Peyer's patch (tissue), 4 donors: ENCODE measurements at regions not wholly inside any gene's neighbourhood (a gene's known extent, or its start where the extent isn't known, plus 50 kb on each side); places are given as distances from the start of the nearest gene placed in this dataset.

Source experiments
- DNase-seq, 3 donors: peaks; one replicate each; pipeline ENCODE4 v3.0.0-alpha.2; 2017 to 2019
- H3K27ac ChIP-seq, 4 donors: fragments of 200-600 bp; sonication (generic); one replicate each; pipeline ENCODE4 v1.5.1; 2016 to 2019
- H3K27me3 ChIP-seq, 2 donors: fragments of 200-600 bp; sonication (generic); one replicate each; pipeline ENCODE4 v1.5.1; 2019
- H3K36me3 ChIP-seq, 3 donors: fragments of 200-600 bp; sonication (generic); one replicate each; pipeline ENCODE4 v1.5.1; 2016 to 2019
- H3K4me1 ChIP-seq, 4 donors: fragments of 200-600 bp; sonication (generic); one replicate each; pipeline ENCODE4 v1.5.1; 2016 to 2019
- H3K4me3 ChIP-seq, 4 donors: fragments of 200-600 bp; sonication (generic); 1 replicate in 3 of 4; 2 replicates in 1 of 4; pipeline ENCODE4 v1.5.1; 2016 to 2019; ENCODE audit warnings: mild to moderate bottlenecking in 1 of 4
- H3K9me3 ChIP-seq, 4 donors: fragments of 200-600 bp; sonication (generic); one replicate each; pipeline ENCODE4 v1.5.1; 2016 to 2019; ENCODE audit warnings: mild to moderate bottlenecking in 1 of 4
- POLR2A ChIP-seq, 2 donors: fragments of 450-650 bp; IDR thresholded peaks; one replicate each; pipeline ENCODE4 v1.5.1; 2017; ENCODE audit warnings: antibody characterized with exemption in 2 of 2, mild to moderate bottlenecking in 2 of 2, moderate library complexity in 2 of 2
- TF ChIP-seq, protein P1 (sequence below), 6 experiments: fragments of 450-650 bp in 4 of 6; fragments of 200-600 bp in 2 of 6; sonication (generic) in 1 of 6; IDR thresholded peaks; one replicate each; pipeline ENCODE4 v1.5.1; 2017 to 2019; ENCODE audit warnings: antibody characterized with exemption in 6 of 6, mild to moderate bottlenecking in 3 of 6, moderate library complexity in 1 of 6

DNA sequence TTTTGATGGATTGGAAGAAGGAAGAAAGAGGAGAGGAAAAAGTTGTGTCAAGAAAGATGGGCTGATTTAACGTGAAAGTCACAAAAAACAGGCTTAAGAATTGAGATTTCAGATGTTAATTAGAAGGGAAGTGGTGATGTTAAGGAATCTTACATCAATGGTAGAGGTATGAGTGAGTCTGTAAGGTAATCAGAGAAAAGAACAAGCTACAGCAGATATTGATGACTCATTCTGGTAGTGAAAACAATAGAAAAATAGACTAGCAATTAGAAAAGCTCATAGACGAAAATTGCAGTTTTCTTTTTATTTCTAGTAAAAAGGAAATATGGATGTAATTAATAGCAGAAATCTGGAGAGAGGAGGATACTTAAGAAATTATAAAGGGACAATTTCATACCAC, 559.6 kb downstream of the MCTP2 start:
- TF ChIP-seq, protein P1, sequence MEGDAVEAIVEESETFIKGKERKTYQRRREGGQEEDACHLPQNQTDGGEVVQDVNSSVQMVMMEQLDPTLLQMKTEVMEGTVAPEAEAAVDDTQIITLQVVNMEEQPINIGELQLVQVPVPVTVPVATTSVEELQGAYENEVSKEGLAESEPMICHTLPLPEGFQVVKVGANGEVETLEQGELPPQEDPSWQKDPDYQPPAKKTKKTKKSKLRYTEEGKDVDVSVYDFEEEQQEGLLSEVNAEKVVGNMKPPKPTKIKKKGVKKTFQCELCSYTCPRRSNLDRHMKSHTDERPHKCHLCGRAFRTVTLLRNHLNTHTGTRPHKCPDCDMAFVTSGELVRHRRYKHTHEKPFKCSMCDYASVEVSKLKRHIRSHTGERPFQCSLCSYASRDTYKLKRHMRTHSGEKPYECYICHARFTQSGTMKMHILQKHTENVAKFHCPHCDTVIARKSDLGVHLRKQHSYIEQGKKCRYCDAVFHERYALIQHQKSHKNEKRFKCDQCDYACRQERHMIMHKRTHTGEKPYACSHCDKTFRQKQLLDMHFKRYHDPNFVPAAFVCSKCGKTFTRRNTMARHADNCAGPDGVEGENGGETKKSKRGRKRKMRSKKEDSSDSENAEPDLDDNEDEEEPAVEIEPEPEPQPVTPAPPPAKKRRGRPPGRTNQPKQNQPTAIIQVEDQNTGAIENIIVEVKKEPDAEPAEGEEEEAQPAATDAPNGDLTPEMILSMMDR (IDR thresholded peaks at IDR 0.05), result no peak
- TF ChIP-seq POLR2A (IDR thresholded peaks at IDR 0.05), result no peak
- no peaks in the 10 kb centered on the region for H3K9me3 ChIP-seq
- no peaks in the 10 kb centered on the region for H3K36me3 ChIP-seq
- no peaks in the 10 kb centered on the region for H3K4me1 ChIP-seq
- no peaks in the 10 kb centered on the region for H3K27me3 ChIP-seq
- no peak overlapping the region for H3K4me3 ChIP-seq
- no peak overlapping the region for H3K27ac ChIP-seq
- DNase-seq, result no peak

DNA sequence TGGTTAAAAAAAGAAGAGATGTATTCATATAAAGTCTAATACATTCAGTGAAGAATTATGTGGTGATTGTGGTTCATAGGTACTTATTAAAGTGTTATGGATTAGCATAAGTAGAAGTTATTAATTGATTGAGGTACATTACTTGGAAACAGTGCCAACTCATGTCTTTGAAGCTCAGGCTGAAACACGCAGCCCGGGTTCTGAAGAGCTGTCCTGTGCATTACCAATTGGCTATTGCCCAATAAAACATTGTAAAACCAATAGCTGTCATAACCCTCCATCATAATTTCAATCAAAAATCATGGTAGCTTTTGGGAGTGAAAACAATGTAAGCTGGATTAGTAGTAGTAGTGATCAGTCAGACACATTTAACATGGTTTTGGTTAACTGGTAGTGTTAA, 560.1 kb downstream of the MCTP2 start:
- no peak for DNase-seq
- Histone ChIP-seq H3K9me3 (no peaks in the 10 kb centered on the region), H3K36me3 (no peaks in the 10 kb centered on the region), H3K27me3 (no peaks in the 10 kb centered on the region), H3K4me3 (no peak overlapping the region), H3K4me1 (no peaks in the 10 kb centered on the region), H3K27ac (no peak overlapping the region)
- TF ChIP-seq, protein P1 (IDR thresholded peaks at IDR 0.05), result no peak
- no peak for TF ChIP-seq POLR2A (IDR thresholded peaks at IDR 0.05)

DNA sequence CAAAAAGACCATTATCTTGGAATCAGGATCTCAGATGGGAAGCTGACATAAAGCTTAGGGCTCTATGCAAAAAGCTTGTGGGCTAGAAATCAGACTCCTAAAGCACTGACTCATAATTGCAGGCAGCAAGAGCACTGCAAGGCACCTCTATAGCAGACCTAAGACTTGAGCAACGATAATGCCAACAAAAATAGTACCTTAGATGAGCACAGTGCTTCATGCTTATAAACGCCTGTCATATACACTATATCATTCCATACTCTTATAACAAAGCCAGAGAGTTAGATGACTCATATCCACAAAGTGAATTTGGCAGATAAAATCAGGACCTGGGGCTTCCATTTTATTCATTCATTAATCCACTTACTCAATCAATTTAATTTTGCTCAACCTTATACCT, 560.8 kb downstream of the MCTP2 start:
- Histone ChIP-seq H3K27ac (no peak overlapping the region), H3K36me3 (no peaks in the 10 kb centered on the region), H3K9me3 (no peaks in the 10 kb centered on the region), H3K4me1 (no peaks in the 10 kb centered on the region), H3K27me3 (no peaks in the 10 kb centered on the region), H3K4me3 (no peak overlapping the region)
- no peak for TF ChIP-seq POLR2A (IDR thresholded peaks at IDR 0.05)
- TF ChIP-seq, protein P1 (IDR thresholded peaks at IDR 0.05), result no peak
- DNase-seq, result no peak

DNA sequence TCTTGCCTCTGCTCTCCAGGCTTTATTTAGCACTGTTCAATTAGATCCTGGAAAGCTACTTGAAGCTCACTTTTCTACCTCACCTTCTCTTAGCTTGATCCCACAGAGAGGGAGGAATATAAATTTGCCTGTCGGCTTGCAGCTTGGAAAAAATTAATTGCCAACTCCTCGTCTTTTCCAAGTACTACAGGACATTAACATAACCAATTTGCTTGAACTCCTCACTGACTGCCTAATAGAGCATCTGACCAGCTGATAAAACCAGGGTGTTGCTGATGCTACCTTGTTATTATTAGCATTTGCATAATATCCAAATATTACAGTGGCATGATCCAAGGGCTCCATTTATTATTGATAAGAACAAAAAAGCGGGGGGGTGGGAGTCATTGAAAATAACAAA, 561.8 kb downstream of the MCTP2 start:
- Histone ChIP-seq H3K36me3 (no peaks in the 10 kb centered on the region), H3K4me3 (no peak overlapping the region), H3K9me3 (no peaks in the 10 kb centered on the region), H3K27me3 (no peaks in the 10 kb centered on the region), H3K27ac (no peak overlapping the region), H3K4me1 (no peaks in the 10 kb centered on the region)
- no peak for DNase-seq
- TF ChIP-seq, protein P1 (IDR thresholded peaks at IDR 0.05), result no peak
- no peak for TF ChIP-seq POLR2A (IDR thresholded peaks at IDR 0.05)

DNA sequence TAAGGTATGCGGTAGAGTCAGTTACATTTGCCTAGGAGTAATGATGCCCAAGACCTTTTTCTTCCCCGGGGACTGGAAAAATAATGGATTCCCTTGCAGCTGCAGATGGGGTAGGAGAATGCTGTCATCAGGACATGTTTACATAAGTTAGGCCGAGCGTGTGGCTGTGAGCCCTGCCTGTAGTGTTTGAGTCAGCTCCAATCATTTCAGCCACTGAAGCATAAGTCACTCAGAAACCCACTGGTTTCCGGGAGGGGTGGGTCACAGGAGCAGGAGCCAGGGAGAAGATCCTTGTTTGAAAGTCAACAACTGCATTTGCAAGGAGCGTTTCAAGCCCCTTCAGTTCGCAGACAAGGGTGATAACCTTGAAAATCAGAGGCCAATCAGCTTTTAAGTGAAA, 562.3 kb downstream of the MCTP2 start:
- Histone ChIP-seq H3K4me1 (no peaks in the 10 kb centered on the region), H3K27me3 (no peaks in the 10 kb centered on the region), H3K36me3 (no peaks in the 10 kb centered on the region), H3K9me3 (no peaks in the 10 kb centered on the region), H3K4me3 (no peak overlapping the region), H3K27ac (no peak overlapping the region)
- no peak for TF ChIP-seq POLR2A (IDR thresholded peaks at IDR 0.05)
- TF ChIP-seq, protein P1 (IDR thresholded peaks at IDR 0.05), result no peak
- no peak for DNase-seq

DNA sequence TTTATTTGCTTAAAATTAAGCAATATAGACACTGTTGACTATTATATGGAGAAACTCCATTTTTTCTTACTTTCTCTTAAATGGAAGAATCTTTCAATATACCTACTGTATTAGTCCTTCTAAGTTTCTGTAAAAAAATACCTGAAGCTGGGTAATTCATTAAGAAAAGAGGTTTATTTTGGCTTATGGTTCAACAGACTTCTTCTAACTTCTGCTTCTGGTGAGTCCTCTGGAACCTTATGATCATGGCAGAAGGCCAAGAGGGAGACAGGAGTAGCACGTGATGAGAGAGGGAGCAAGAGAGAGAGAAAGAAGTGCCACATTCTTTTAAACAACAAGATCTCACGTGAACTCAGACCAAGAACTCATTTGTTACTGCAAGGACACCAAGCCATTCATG, 573.3 kb downstream of the MCTP2 start:
- no peak for DNase-seq
- no peaks in the 10 kb centered on the region for H3K4me1 ChIP-seq
- TF ChIP-seq, protein P1 (IDR thresholded peaks at IDR 0.05), result no peak
- TF ChIP-seq POLR2A (IDR thresholded peaks at IDR 0.05), result no peak

More for the DNA sequence above, 573.3 kb downstream of the MCTP2 start:
- Histone ChIP-seq H3K27me3 (no peaks in the 10 kb centered on the region), H3K27ac (no peak overlapping the region), H3K9me3 (no peaks in the 10 kb centered on the region), H3K36me3 (no peaks in the 10 kb centered on the region), H3K4me3 (no peak overlapping the region)
